ENCODE measurements at regions not wholly inside any gene's neighbourhood (a gene's known extent, or its start where the extent isn't known, plus 50 kb on each side); places are given as distances from the start of the nearest gene placed in this dataset.

DNA sequence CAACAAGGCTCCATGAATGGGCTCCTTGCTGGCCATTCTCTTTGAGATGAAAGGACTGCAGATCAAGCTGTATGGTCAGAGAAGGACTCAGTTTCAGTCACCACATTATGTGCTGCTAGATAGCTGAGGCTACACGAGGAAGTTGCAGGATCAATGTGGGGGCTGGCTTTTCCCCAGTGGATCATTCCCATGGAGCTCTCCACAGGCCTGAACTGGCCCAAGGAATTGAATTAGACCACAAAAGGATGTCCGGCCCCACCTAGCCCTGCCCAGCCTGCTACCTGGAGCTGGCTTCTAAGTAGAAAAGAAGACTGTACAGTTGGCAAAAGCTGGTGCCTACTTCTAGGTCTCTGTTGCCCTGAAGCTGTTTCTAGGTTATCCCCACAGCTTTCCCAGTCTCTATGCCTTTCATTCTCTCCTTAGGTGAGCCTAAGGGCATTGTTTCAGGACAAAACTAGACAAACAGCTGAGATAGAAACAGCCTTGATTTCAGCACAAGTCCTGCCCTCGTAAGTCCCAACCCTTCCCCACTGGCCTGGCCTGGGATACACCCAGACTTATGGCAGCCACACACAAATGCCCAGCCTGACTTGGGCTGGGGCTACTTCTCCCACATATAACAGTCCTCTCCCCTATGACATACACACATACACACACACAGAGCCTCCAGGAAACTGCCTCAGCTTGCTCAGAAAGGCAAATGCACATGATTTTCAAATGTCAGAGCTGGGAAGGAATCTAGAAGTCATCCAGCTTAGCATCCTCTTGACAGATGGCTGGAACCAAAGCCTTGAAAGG, 129.1 kb upstream of the NCAM1 start:
- peaks cover 0 to 11% of the 10 kb centered on the region in 2 donors for H3K4me1 ChIP-seq (ENCODE audit: control insufficient read depth in 1 of 2, low read depth in 2 of 2)
- TF ChIP-seq, protein P1, sequence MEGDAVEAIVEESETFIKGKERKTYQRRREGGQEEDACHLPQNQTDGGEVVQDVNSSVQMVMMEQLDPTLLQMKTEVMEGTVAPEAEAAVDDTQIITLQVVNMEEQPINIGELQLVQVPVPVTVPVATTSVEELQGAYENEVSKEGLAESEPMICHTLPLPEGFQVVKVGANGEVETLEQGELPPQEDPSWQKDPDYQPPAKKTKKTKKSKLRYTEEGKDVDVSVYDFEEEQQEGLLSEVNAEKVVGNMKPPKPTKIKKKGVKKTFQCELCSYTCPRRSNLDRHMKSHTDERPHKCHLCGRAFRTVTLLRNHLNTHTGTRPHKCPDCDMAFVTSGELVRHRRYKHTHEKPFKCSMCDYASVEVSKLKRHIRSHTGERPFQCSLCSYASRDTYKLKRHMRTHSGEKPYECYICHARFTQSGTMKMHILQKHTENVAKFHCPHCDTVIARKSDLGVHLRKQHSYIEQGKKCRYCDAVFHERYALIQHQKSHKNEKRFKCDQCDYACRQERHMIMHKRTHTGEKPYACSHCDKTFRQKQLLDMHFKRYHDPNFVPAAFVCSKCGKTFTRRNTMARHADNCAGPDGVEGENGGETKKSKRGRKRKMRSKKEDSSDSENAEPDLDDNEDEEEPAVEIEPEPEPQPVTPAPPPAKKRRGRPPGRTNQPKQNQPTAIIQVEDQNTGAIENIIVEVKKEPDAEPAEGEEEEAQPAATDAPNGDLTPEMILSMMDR (IDR thresholded peaks at IDR 0.05), result no peak
- no peak overlapping the region for H3K27ac ChIP-seq
- H3K9me3 ChIP-seq, result no peaks in the 10 kb centered on the region
- DNase-seq (ENCODE audit: low spot score) (no peak), ATAC-seq (ENCODE audit: insufficient number of reproducible peaks, low FRiP score, low read depth) (no peak)
- no peaks in the 10 kb centered on the region for H3K27me3 ChIP-seq (replicated peaks; ENCODE audit: insufficient read depth)
- H3K4me3 ChIP-seq, result no peak overlapping the region
- H3K36me3 ChIP-seq, result no peaks in the 10 kb centered on the region

- H3K36me3 ChIP-seq, result no peaks in the 10 kb centered on the region
- H3K27me3 ChIP-seq (replicated peaks; ENCODE audit: insufficient read depth), result no peaks in the 10 kb centered on the region
- H3K27ac ChIP-seq, result no peak overlapping the region
- no peaks in the 10 kb centered on the region for H3K9me3 ChIP-seq
- no peak for DNase-seq (ENCODE audit: low spot score)
- ATAC-seq (ENCODE audit: insufficient number of reproducible peaks, low FRiP score, low read depth), result no peak
- TF ChIP-seq, protein P1 (IDR thresholded peaks at IDR 0.05), result no peak
- no peak overlapping the region for H3K4me3 ChIP-seq
- peaks cover 0 to 11% of the 10 kb centered on the region in 2 donors for H3K4me1 ChIP-seq (ENCODE audit: control insufficient read depth in 1 of 2, low read depth in 2 of 2)
Observed at GRCh38 chr11:112834277-112834755, 126.9 kb upstream of the NCAM1 start.

DNA sequence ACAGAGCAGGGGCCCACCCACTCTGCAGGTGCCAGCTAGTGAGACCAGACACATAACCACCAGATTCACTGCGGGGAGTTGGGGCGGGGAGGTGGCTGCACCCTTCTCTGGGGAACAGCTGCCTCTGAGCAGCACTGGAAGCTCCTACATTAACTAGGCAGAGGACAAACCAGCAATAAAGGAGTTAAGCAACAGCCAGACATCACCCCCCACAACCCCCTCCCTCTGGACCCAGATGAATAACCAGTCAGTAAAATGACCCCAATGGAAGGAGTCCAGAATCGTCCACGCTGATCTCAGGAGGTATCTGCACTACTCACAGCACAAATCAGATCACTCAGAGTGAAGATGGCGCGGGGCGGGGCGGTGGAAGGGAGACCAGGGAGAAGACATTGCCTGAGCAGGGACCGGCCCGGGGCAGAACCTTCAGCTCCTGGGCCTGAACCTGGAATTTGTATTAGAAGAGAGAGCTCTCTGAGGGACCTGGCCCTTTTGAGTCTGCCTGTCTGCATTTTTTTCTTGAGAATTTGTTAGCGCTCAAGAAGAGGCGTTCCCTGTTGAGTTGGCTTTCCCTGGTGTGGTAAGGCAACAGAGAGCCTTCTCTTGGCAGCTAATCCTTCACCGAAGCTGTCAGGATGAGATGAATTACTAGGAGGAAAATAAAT, 125.5 kb upstream of the NCAM1 start:
- Histone ChIP-seq H3K36me3 (no peaks in the 10 kb centered on the region), H3K9me3 (no peaks in the 10 kb centered on the region), H3K4me1 (ENCODE audit: control insufficient read depth in 1 of 2, low read depth in 2 of 2) (peaks cover 0 to 11% of the 10 kb centered on the region in 2 donors), H3K27ac (no peak overlapping the region), H3K27me3 (replicated peaks; ENCODE audit: insufficient read depth) (no peaks in the 10 kb centered on the region), H3K4me3 (no peak overlapping the region)
- TF ChIP-seq, protein P1 (IDR thresholded peaks at IDR 0.05), result no peak
- DNase-seq (ENCODE audit: low spot score) (no peak), ATAC-seq (ENCODE audit: insufficient number of reproducible peaks, low FRiP score, low read depth) (no peak)

- no peaks in the 10 kb centered on the region for H3K27me3 ChIP-seq (replicated peaks; ENCODE audit: insufficient read depth)
- no peak for ATAC-seq (ENCODE audit: insufficient number of reproducible peaks, low FRiP score, low read depth)
- H3K4me3 ChIP-seq, result no peak overlapping the region
- DNase-seq (ENCODE audit: low spot score), result no peak
- TF ChIP-seq, protein P1 (IDR thresholded peaks at IDR 0.05), result no peak
- no peaks in the 10 kb centered on the region for H3K36me3 ChIP-seq
- H3K27ac ChIP-seq, result no peak overlapping the region
- H3K4me1 ChIP-seq (ENCODE audit: control insufficient read depth in 1 of 2, low read depth in 2 of 2), result peaks cover 0 to 11% of the 10 kb centered on the region in 2 donors
- H3K9me3 ChIP-seq, result no peaks in the 10 kb centered on the region
Observed at GRCh38 chr11:112836256-112836602, 125.0 kb upstream of the NCAM1 start.

DNA sequence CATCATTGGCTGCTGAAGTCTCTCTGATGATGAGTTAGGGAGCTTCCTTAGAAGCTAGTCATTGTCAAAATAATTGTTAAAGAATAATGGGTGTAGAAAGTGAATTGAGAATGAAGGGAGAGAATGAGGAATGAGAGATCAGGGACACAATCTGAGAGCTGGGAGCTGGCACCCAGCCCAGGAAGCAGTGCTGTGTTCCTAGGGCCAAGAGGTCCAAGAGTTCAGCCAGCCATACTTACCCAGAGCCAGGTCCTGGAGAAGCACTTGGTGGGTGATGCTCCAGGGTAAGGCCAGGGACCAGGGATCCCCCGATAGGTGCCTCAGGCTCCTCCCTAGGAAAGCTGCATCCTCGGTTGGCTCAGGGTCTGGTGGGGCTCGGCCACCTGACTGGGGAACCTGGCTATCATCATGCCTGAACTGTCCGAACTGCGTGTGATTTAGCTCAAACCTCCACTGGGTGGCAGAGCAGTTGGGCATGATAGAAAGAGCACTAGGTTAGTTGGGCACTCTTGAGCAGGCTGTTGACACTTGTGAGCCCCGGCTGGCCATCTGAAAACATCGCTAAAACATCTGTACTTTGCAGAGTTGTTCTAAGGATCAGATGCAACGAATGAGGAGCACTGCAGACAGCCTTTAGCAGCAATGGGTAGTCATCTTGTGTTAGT, 123.9 kb upstream of the NCAM1 start:
- no peak for ATAC-seq (ENCODE audit: insufficient number of reproducible peaks, low FRiP score, low read depth)
- TF ChIP-seq, protein P1 (IDR thresholded peaks at IDR 0.05), result no peak
- no peak overlapping the region for H3K4me3 ChIP-seq
- H3K27ac ChIP-seq, result no peak overlapping the region
- H3K4me1 ChIP-seq (ENCODE audit: control insufficient read depth in 1 of 2, low read depth in 2 of 2), result peaks cover 0 to 11% of the 10 kb centered on the region in 2 donors
- no peak for DNase-seq (ENCODE audit: low spot score)
- H3K27me3 ChIP-seq (replicated peaks; ENCODE audit: insufficient read depth), result no peaks in the 10 kb centered on the region
- H3K36me3 ChIP-seq, result no peaks in the 10 kb centered on the region
- no peaks in the 10 kb centered on the region for H3K9me3 ChIP-seq
